H9 (cell line): ENCODE measurements at regions not wholly inside any gene's neighbourhood (a gene's known extent, or its start where the extent isn't known, plus 50 kb on each side); places are given as distances from the start of the nearest gene placed in this dataset.

Experiments used
- DNase-seq: peaks from one replicate; pipeline ENCODE4 v3.0.0-alpha.2; 2017
- H2AFZ ChIP-seq: one replicate; pipeline ENCODE4 v1.6.1; 2013; ENCODE audit warnings: mild to moderate bottlenecking, low read length, control low read depth, moderate library complexity
- H2AK5ac ChIP-seq: 2 replicates; pipeline ENCODE4 v1.6.1; 2013; ENCODE audit warnings: low read length, control low read depth, mixed read lengths; ENCODE audit not compliant: insufficient read length
- H2BK120ac ChIP-seq: one replicate; pipeline ENCODE4 v1.6.1; 2013; ENCODE audit warnings: low read depth, mild to moderate bottlenecking, low read length, control low read depth, inconsistent platforms; ENCODE audit not compliant: poor library complexity, severe bottlenecking
- H2BK12ac ChIP-seq: 2 replicates; pipeline ENCODE4 v1.6.1; 2013; ENCODE audit warnings: low read length, control low read depth, mixed read lengths, low read depth; ENCODE audit not compliant: insufficient read length
- H2BK15ac ChIP-seq: 2 replicates; pipeline ENCODE4 v1.6.1; 2013; ENCODE audit warnings: low read depth, low read length, control low read depth
- H2BK20ac ChIP-seq: one replicate; pipeline ENCODE4 v1.6.1; 2013; ENCODE audit warnings: low read depth, mild to moderate bottlenecking, low read length, control low read depth, inconsistent platforms; ENCODE audit not compliant: poor library complexity, severe bottlenecking
- H2BK5ac ChIP-seq: 2 replicates; pipeline ENCODE4 v1.6.1; 2013; ENCODE audit warnings: low read length, control low read depth, mixed read lengths; ENCODE audit not compliant: insufficient read length
- H3K14ac ChIP-seq: 2 replicates; pipeline ENCODE4 v1.6.1; 2013; ENCODE audit warnings: low read length, control low read depth; ENCODE audit not compliant: insufficient read depth
- H3K18ac ChIP-seq: 2 replicates; pipeline ENCODE4 v1.6.1; 2013; ENCODE audit warnings: low read depth, mild to moderate bottlenecking, mixed read lengths, low read length, control low read depth; ENCODE audit not compliant: insufficient read length
- H3K23ac ChIP-seq: 2 replicates; pipeline ENCODE4 v1.6.1; 2013; ENCODE audit warnings: low read length, control low read depth, mixed read lengths, low read depth; ENCODE audit not compliant: insufficient read length
- H3K23me2 ChIP-seq: 2 replicates; pipeline ENCODE4 v1.6.1; 2013; ENCODE audit warnings: low read depth, mild to moderate bottlenecking, mixed read lengths, low read length, control low read depth; ENCODE audit not compliant: insufficient read length, poor library complexity, severe bottlenecking
- H3K27ac ChIP-seq: 2 replicates; pipeline ENCODE4 v1.5.1; 2013; ENCODE audit warnings: low read length, control low read depth, mixed read lengths, low read depth; ENCODE audit not compliant: insufficient read length
- H3K27me3 ChIP-seq: 2 replicates; pipeline ENCODE4 v1.6.1; 2013; ENCODE audit warnings: low read length, control low read depth, inconsistent platforms; ENCODE audit not compliant: insufficient read depth
- H3K4ac ChIP-seq: 2 replicates; pipeline ENCODE4 v1.6.1; 2013; ENCODE audit warnings: low read depth, mild to moderate bottlenecking, control low read depth, inconsistent platforms, low read length, moderate library complexity
- H3K4me1 ChIP-seq: 2 replicates; pipeline ENCODE4 v1.6.1; 2013; ENCODE audit warnings: low read length, control low read depth, inconsistent platforms; ENCODE audit not compliant: insufficient read depth
- H3K4me2 ChIP-seq: 2 replicates; pipeline ENCODE4 v1.6.1; 2013; ENCODE audit warnings: low read length, control low read depth, mixed read lengths; ENCODE audit not compliant: insufficient read length, insufficient read depth
- H3K56ac ChIP-seq: 2 replicates; pipeline ENCODE4 v1.6.1; 2013; ENCODE audit warnings: low read depth, mild to moderate bottlenecking, mixed read lengths, low read length, control low read depth; ENCODE audit not compliant: insufficient read length
- H3K79me1 ChIP-seq: 2 replicates; pipeline ENCODE4 v1.6.1; 2013; ENCODE audit warnings: low read depth, mild to moderate bottlenecking, moderate library complexity, low read length, control low read depth, inconsistent platforms; ENCODE audit not compliant: insufficient read depth, poor library complexity, severe bottlenecking
- H3K79me2 ChIP-seq: 2 replicates; pipeline ENCODE4 v1.6.1; 2013; ENCODE audit warnings: low read length, control low read depth, inconsistent platforms; ENCODE audit not compliant: insufficient read depth
- H3K9ac ChIP-seq: 2 replicates; pipeline ENCODE4 v1.6.1; 2013; ENCODE audit warnings: low read length, control low read depth, mixed read lengths; ENCODE audit not compliant: insufficient read length; ENCODE audit errors: extremely low read depth
- H3K9me3 ChIP-seq: one replicate; pipeline ENCODE4 v1.6.1; 2013; ENCODE audit warnings: low read depth, low read length, inconsistent platforms; ENCODE audit not compliant: control insufficient read depth
- H3T11ph ChIP-seq: one replicate; pipeline ENCODE4 v1.6.1; 2013; ENCODE audit warnings: mild to moderate bottlenecking, low read length, control low read depth, inconsistent platforms
- H4K20me1 ChIP-seq: one replicate; pipeline ENCODE4 v1.6.1; 2013; ENCODE audit not compliant: control insufficient read depth, insufficient read length, insufficient read depth
- H4K5ac ChIP-seq: 2 replicates; pipeline ENCODE4 v1.6.1; 2013; ENCODE audit warnings: low read depth, mild to moderate bottlenecking, mixed read lengths, low read length, control low read depth; ENCODE audit not compliant: insufficient read length
- H4K8ac ChIP-seq: replicated peaks from 2 replicates; pipeline ENCODE4 v1.6.1; 2013; ENCODE audit warnings: low read length, control low read depth, mixed read lengths, low read depth; ENCODE audit not compliant: insufficient read length
- H4K91ac ChIP-seq: 2 replicates; pipeline ENCODE4 v1.6.1; 2013; ENCODE audit warnings: low read depth, mild to moderate bottlenecking, moderate library complexity, mixed read lengths, low read length, control low read depth; ENCODE audit not compliant: insufficient read length
- H3K27ac Mint-ChIP-seq, 3 experiments: 2 replicates in 2 of 3; 3 replicates in 1 of 3; pipeline ENCODE4 v1.8.0; 2020 to 2021; ENCODE audit warnings: mixed read lengths in 3 of 3, mild to moderate bottlenecking in 1 of 3, moderate library complexity in 1 of 3
- H3K27me3 Mint-ChIP-seq: 2 replicates; pipeline ENCODE4 v1.8.0; 2021; ENCODE audit warnings: low read depth, mild to moderate bottlenecking, moderate library complexity, mixed read lengths
- H3K36me3 Mint-ChIP-seq, 3 experiments: 2 replicates in 2 of 3; 3 replicates in 1 of 3; pipeline ENCODE4 v1.8.0; 2020 to 2021; ENCODE audit warnings: low read depth in 3 of 3, mixed read lengths in 3 of 3; ENCODE audit not compliant: insufficient read depth in 1 of 3
- H3K4me1 Mint-ChIP-seq, 2 experiments: 2 replicates each; pipeline ENCODE4 v1.8.0; 2020; ENCODE audit warnings: mixed read lengths in 2 of 2
- H3K4me3 Mint-ChIP-seq, 2 experiments: 2 replicates in 1 of 2; 3 replicates in 1 of 2; pipeline ENCODE4 v1.8.0; 2020 to 2021; ENCODE audit warnings: mild to moderate bottlenecking in 2 of 2, mixed read lengths in 2 of 2, moderate library complexity in 1 of 2
- H3K9me3 Mint-ChIP-seq, 2 experiments: 2 replicates in 1 of 2; 3 replicates in 1 of 2; pipeline ENCODE4 v1.8.0; 2020; ENCODE audit warnings: mild to moderate bottlenecking in 2 of 2, mixed read lengths in 2 of 2, moderate library complexity in 1 of 2
- TF ChIP-seq, protein P1 (sequence below): fragments of 200-600 bp; sonication (generic); conservative IDR thresholded peaks from 3 replicates; pipeline ENCODE4 v1.8.0; 2021; ENCODE audit warnings: antibody characterized with exemption, mild to moderate bottlenecking

DNA sequence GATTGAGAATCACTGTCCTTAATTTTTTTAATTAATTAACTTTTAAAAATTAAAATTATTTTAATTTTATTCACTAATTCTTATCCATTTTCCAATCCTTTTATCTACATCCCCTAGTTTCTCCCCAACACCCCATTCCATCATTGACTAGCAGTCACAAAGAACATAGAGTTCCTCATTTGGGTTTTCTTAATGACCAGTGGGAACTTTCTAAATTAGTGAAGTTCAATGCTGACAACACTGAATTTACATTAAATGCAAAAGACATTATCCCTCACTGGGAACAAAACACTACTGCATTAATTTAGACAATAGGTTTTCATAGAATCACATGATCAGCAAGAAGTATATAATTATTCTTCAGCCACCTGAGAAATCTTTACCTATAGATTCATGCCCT, 80.6 kb upstream of the GLS start:
- no peak overlapping the region for H4K5ac ChIP-seq
- no peak overlapping the region for H3K4ac ChIP-seq
- no peaks in the 10 kb centered on the region for H3K27me3 Mint-ChIP-seq
- no peak overlapping the region for H3K4me2 ChIP-seq
- no peak overlapping the region for H2BK15ac ChIP-seq
- DNase-seq, result no peak
- H2BK5ac ChIP-seq, result no peak overlapping the region
- TF ChIP-seq, protein P1, sequence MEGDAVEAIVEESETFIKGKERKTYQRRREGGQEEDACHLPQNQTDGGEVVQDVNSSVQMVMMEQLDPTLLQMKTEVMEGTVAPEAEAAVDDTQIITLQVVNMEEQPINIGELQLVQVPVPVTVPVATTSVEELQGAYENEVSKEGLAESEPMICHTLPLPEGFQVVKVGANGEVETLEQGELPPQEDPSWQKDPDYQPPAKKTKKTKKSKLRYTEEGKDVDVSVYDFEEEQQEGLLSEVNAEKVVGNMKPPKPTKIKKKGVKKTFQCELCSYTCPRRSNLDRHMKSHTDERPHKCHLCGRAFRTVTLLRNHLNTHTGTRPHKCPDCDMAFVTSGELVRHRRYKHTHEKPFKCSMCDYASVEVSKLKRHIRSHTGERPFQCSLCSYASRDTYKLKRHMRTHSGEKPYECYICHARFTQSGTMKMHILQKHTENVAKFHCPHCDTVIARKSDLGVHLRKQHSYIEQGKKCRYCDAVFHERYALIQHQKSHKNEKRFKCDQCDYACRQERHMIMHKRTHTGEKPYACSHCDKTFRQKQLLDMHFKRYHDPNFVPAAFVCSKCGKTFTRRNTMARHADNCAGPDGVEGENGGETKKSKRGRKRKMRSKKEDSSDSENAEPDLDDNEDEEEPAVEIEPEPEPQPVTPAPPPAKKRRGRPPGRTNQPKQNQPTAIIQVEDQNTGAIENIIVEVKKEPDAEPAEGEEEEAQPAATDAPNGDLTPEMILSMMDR, result no peak
- H2BK20ac ChIP-seq, result no peak overlapping the region
- H3K56ac ChIP-seq, result no peak overlapping the region
- H3K79me2 ChIP-seq, result no peaks in the 10 kb centered on the region
- H2BK12ac ChIP-seq, result no peak overlapping the region
- peaks cover 35% of the 10 kb centered on the region in 2 experiments for H3K4me1 Mint-ChIP-seq
- H4K20me1 ChIP-seq, result no peaks in the 10 kb centered on the region
- no peak overlapping the region for H4K8ac ChIP-seq
- no peaks in the 10 kb centered on the region for H3K9me3 Mint-ChIP-seq
- no peaks in the 10 kb centered on the region; a peak in 1 of 7 replicates for H3K36me3 Mint-ChIP-seq
- H3T11ph ChIP-seq, result no peak overlapping the region
- H3K9ac ChIP-seq, result no peak overlapping the region
- H3K23ac ChIP-seq, result no peak overlapping the region
- no peak overlapping the region for H3K18ac ChIP-seq
- H3K9me3 ChIP-seq, result no peaks in the 10 kb centered on the region
- H3K27me3 ChIP-seq, result no peaks in the 10 kb centered on the region
- H3K4me3 Mint-ChIP-seq, result no peak overlapping the region
- H2AFZ ChIP-seq, result no peak overlapping the region
- H3K27ac ChIP-seq, result no peak overlapping the region
- H4K91ac ChIP-seq, result no peak overlapping the region
- no peak overlapping the region for H2AK5ac ChIP-seq
- no peaks in the 10 kb centered on the region for H3K23me2 ChIP-seq
- H3K14ac ChIP-seq, result no peak overlapping the region
- no peak overlapping the region for H2BK120ac ChIP-seq
- no peaks in the 10 kb centered on the region for H3K79me1 ChIP-seq
- H3K27ac Mint-ChIP-seq, result peak overlapping the region in 1 of 3 experiments; percentile 94; a peak in 3 of 7 replicates
- H3K4me1 ChIP-seq, result peaks cover 5% of the 10 kb centered on the region
